ENCODE measurements at regions not wholly inside any gene's neighbourhood (a gene's known extent, or its start where the extent isn't known, plus 50 kb on each side); places are given as distances from the start of the nearest gene placed in this dataset.
A peak's percentile ranks its signal among the peaks of the same experiment; 100 is the strongest.

DNA sequence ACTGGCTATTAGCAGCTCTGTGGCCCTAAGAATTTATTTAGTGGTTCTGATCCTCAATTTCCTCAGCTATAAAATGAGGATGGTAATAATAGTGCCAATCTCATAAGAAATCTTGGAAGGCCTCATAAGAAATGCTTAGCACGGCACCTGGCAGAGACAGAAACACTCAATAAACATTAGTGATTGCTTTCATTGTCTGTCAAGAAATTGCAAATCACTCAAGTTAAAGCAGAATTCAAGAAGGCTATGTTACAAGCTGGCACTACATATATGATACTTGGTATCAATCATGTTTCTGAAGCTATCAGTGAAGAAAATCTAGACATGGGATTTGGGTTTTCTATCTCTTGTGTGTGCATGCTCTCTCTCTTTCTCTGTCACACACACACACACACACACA is 267.7 kb upstream of the KCNIP4 start:
- no peak for ATAC-seq

DNA sequence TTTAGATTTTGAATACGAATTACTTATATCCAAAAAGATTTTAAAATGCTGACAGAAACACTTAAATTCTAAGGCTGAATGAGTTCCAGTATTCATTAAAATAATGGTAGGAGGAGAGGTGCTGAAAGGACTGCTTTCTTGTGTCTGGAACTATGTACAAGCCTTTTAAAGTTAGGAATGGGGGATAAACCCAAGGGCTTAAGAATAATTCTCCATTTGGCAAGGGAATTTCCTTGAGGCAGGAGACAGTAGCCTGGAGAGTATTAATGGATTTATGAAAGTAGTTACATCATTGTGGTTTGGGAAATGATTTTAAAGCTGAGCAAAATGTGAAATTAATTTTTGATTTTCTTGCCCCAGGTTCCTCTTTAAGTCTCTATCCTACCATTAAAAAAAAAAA is 266.5 kb upstream of the KCNIP4 start:
- ATAC-seq, result no peak

DNA sequence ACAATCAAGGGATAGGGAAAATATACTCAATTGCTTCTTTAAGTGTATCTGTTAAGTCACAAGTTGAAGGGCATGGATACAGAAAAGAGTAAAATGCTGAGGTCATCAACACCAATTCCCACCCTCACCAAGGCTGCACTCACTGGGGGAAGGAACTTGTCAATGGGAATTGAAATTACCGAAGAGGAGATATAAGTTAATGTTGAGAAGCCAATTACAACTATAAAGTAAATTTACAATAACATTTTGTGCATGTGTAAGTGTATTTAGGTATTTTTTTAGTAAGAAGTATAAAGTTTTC is 255.1 kb upstream of the KCNIP4 start:
- ATAC-seq, result no peak

DNA sequence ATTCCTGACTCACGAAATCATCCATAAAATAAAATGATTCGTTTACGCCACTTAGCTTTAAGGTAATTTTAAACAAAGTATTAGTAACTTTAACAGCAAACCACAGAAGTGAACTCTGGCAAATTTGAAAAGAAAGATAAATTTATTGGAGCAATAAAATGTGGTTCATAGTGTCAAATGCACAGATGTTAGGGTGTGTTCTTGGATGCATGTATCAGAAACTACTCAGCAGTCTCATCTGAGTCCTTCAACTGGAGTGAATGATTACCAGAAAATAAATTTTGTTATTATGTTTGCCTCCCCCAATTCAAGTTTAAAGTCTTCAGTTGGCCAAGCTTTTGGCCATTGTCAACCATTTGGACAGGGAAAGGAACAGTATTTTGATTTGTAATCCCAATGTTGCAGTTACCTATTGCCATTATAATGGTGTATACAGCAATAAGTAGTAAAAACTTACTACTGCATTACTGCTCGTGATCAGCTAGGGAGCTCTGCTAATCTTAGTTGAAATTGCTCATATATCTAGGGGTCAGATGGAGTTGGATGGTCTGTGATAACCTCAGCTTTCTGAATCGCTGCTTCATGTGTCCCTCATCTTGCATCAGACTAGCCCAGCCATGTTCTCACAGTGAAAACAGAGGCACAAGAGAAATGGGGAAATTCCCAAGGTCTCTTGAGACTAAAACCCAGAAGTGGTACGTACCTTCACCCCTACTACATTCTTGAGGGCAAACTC is 254.6 kb upstream of the KCNIP4 start:
- ATAC-seq, result no peak

DNA sequence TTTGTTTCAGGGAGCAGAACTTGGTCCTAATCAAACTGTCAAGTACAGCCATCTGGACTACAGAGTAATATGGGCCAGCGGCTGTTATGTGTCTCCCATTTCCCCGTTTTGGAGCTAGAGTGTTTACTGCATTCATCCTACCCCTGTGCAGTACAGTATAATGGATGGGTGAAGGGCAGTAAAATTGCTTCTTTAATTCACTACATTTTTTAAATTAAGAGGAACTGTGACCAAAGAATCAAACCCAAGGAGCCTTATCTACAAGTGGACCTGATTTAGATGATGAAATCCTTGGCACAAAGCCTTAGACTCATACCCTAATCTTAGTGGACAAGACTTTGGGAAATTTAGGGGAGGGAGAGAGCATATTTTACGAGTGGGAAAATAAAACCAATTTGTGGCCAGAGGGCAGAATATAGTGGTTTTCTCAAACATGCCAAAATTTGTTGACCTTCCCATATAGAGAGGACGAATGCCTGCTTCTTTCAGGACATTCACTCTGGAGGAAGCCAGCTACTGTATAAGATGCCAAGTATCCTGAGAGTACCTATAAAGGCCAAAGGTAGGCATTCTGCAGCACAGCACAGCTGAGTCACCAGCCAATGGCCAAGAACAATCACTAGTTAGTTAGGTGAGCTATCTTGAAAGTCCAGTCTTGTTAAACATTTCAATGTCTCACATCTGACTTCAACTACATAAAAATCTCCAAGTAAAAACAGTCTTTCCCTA is 253.8 kb upstream of the KCNIP4 start:
- no peak for ATAC-seq

DNA sequence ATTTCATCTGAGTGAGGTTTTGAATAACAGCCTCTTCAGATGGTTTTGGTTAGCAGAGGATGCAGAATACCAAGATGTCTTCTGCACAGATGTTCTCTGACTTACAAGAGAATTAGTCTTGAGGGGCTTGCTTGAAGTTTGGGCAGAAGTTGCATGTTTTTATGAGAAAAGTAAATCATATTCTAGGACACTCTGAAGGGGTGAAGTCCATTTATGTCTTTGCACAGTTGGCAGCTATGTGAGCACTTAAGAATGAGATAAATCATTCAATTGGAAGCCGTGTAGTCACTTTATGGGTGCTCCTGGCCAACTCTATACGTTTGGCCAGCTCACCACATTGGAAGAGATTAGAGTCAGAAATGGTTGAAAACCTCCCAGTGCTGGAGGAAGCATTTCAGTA is 252.7 kb upstream of the KCNIP4 start:
- no peak for ATAC-seq

DNA sequence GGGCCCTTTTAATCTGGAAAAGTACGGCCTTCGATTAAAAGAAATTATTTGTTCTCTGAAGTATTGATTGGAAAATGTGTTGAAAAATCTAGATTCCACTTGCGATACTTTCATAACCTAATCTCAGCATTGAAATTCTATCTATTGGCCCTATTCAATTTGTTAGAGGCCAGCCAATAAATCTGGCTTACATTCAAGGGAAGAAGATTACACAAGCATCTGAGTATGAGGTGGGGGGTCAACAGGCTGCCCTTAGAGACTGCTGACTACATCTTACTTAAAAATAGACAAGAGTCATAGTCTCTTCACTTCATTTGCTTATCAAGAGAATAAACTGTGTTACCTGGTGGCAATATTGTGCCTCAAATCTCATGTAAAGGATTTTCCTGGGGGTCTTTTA is 248.0 kb upstream of the KCNIP4 start:
- no peak for ATAC-seq

DNA sequence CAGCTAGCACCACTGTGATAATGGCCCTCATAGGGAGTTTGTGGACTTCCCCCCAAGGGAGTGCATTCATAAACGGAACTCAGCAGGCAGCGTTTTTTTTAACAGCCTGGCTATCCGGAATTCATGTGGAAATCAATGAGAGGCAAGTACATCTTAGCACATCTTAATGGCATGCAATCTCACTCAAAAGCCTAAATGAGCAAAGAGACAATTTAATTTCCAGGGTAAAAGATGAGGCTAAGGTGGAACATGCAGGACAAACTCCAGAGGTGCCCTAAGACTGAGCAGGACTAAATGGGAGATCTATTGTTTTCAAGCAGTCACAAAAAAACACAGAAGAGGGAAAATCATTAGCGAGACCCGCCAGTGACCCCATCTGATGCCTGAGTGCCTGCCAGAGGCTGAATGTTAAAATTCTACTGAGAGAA is 243.5 kb upstream of the KCNIP4 start:
- ATAC-seq, result no peak

DNA sequence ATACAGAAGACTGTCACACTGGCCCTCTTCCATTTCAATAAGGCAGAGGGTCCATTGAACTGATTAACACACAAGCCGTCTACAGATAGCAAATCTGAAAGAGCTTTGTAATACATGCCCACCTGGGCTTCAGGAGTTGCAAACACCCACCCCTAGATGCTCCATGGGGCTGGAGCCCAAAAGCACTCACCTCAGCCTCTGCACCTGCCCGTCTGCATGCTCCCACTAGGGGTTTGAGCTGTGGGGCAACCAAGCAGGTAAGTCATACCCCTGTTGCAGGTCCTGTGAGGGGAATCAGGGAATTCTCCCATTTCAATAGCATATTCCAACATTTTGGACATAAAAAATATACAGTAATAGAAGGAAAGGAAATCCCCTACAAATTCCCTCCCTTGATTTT is 243.0 kb upstream of the KCNIP4 start:
- ATAC-seq, result no peak

DNA sequence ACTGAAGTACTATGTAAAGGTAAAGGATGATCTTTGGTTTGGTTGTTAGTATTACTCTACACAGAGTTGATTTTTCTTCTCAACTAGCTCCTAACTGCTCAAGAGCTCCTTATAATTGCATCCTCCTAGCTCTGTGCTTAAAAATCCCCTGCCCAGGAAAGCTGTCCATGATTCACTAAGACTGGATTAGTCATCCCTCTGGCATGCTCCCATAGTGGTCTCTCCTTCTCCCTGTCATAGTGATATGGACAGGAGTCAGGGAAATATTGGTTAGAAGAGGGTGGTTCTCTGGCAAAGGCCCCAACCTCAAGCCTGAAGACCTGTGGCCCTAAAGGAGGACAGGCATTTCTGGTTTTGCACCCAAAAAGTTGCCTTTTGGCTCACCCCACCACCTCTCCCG is 242.3 kb upstream of the KCNIP4 start:
- ATAC-seq, result no peak

DNA sequence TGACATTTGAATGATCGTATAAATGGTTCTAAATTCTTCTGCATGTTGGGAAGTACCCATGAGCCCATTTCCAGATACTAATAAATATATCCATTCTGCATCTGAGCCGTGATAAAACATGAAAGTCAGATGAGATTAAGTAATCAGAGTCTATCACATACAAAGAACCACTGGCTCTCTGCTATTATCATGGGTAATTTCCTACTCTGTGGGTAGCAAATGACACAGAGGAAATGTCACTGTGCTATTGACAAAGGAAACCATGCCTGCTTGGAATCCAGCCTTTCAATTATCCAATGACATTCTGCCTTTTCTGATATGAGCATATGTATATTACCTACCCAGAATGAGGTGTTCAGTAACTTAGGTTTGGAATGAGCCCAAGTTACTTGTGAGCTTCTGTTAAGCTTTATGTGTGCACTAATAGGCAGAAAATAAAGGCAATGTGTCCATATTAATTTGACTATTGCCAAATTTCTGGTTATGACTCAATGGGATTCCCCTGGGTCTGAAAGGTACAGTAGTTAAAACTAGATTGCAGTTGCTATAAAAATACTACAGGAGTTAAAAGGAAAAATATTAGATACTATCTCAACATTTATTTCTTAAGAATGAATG is 238.7 kb upstream of the KCNIP4 start:
- no peak for ATAC-seq

DNA sequence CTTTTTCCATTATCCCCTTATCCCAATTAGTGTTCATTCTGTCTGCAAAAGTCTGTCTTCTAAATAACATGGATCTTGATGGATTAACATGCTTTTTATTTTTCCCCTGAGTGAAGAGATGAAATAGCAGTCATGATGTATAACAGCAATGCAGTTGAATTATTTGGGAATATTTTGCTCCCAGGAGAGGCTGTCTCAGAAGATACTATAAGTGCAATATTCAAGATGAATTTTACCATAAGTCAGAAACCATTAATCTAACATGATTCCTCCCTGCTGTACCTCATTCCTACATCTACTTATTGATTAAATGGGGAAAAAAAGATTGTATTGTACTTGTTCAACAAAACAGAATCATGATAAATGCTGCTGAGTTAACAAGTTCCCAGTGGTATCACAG is 233.2 kb upstream of the KCNIP4 start:
- no peak for ATAC-seq

DNA sequence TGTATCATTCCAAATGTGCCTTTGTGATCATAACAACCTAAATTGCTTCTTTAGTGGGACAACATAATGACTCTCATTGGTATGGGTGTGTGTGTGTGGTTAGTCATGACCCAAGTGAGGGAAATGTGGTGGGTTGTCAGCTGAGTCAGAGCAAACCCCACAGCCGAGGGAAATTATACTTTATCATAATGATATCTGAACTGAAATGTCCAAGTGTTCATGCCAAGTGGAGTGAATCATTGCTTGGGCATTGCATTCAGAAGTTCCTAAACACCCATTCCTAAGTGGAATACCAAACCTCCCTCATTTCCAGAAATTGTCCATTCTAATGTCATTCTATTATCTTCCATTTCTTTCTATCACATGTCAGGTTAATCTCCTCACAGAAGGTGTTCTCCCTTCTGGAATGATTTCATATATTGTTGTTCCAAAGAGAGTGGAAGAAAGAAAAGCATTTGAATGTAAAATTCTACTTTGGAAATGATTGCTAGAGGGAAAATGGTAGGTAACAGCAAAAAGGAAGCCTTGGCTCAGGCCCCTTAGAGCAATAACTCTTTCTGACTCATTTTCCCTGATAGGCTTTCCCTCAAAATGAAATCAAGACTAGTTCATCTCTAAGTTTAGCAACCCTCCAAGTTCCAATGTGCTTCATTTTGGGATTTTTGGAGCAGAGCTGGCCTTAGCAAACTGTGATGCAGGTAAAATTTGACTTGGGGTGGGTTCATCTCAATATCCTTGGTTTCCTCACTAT is 230.7 kb upstream of the KCNIP4 start:
- ATAC-seq, result no peak

DNA sequence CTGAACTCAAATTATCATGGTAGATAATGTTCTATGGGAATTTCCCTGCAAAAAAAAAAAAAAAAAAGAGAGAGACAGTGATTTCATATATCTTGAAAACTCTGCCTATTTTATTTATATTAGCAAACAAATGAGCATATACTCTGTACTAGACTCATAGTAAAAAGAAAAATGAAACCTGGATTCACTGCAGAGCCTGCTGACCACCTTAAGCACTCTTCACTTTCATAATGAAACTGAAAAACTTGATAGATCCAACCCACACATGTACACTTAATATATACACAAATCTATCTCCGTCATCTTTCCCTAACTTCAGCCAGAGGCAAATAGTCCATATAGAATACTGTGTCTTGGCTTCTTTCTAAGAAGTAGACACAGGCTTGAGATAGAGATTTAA is 226.1 kb upstream of the KCNIP4 start:
- no peak for ATAC-seq

DNA sequence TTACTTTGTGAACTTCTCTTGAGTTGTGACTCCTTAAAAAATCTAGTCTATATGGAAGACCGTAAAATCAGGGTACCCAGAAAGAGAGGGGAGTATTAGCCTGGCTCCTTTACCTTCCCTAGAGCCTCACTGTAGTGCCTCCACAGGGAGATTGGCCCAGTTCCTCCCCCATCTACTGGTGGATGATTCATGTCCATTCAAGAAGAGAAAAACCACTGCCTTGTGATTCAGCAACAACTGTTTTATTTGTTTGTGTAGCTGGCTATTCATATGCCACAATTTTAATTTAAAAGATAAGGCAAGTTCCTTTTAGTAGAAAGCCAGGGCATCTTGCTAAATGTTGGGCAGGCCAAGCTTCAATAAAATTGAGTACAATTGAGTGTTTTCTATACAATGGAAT is 221.8 kb upstream of the KCNIP4 start:
- no peak for ATAC-seq

DNA sequence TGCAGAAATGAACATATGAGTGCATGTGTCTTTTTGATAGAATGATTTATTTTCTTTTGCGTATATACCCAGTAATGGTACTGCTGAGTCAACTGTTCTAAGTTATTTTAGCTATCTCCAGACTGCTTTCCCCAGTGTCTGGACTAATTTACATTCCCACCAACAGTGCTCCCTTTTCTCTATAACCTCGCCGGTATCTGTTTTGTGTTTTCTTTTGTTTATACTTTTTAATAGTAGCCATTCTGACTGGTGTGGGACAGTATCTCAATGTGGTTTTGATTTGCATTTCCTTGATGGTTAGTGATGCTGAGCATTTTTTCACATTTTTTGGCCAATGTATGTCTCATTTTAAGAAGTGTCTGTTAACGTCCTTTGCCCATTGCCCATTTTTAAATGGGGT is 218.6 kb upstream of the KCNIP4 start:
- no peak for ATAC-seq

DNA sequence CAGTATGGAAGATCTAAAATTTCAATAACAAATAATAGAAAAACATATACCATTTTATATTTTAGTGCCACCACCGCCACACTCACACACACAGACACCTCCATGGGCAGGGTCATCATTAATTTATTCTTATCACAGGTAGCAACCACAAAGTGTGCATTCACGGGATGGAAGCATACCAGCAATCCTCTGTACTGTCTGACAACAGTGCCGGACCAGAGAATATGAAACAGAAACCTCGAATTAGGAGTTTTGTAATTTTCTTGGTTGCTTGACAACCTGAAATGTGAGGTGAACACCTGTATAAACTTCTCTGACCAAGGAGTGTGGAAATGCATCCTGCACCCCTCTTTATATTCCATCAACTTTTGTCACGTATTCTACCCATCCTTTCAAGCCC is 213.9 kb upstream of the KCNIP4 start:
- no peak for ATAC-seq

DNA sequence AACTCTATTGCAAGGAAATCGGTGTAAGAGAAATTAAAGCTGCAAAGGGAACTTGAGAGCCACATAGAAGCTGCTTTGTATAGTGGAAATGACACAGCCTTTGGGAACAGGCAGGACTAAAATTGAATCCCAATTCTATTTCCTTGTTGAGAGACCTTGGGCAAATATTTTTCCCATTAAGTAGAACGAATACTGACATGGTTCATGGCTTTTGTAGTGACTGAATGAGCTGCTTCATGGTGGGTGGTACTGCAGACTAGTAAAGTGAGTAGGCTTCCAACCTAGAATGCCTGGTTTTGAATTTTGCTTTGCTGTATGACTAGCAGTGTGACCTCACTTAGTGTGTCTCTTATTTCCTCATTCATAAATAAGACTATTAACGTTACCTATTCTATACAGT is 182.2 kb upstream of the KCNIP4 start:
- ATAC-seq, result no peak

DNA sequence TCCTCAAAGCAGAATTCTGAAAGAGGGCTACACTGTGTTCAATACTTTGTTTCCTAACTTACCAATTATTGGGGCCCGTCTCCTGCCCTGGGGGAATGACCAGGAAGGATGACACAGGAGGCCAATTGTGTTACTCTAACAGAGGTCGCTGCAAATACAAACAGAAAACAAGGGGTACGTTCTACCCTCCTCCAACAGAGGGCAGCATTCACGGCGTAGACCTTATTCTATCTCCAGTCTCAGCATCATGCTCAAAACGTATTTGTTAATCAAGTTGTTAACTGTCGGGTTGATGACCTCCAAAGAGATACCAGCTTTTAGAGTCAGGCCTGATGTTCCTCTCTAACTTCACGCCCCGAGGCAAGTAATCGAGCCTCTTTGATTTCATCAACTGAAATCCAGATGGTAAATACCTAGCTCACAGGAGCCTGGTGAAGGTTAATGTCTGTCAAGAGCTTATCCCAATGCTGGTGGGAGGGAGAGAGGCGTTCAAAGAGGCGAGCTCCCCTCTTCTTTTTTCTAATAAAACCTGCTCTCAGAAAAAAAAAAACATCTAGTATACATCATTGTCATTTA is 181.0 kb upstream of the KCNIP4 start:
- no peak for ATAC-seq

DNA sequence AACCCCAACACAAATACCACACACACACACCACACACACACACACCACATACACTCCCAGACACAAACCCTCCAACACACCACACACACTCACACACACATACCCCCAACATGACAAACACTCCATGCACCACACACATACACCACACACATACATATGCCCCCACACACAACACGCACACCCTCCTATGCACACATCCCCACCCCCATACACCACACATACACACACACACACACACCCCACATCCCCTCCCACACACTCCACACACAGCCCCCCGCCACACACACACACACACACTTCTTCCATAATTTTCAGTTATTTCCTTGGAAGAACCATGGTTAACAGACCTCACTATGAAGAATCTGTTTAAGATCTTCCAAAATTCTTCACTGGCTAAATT is 173.5 kb upstream of the KCNIP4 start:
- no peak for ATAC-seq

DNA sequence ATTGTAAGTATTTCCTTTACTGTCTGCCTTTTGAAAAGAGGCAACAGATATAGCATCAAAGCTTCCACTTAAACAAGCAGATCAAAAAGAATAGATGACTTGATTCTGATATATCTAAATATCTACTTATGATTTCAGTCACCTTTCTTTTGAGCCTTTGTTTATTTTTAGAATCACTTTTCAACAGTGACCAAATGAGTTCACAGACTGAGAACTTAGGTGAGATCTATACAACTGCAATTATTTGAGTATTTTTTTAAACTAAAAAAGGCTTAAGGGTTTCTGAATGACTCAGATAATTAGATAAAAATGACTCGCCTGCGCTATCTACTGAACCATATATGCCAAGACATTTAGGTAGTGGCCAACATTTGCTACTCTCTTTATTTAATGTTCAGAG is 166.7 kb upstream of the KCNIP4 start:
- no peak for ATAC-seq

DNA sequence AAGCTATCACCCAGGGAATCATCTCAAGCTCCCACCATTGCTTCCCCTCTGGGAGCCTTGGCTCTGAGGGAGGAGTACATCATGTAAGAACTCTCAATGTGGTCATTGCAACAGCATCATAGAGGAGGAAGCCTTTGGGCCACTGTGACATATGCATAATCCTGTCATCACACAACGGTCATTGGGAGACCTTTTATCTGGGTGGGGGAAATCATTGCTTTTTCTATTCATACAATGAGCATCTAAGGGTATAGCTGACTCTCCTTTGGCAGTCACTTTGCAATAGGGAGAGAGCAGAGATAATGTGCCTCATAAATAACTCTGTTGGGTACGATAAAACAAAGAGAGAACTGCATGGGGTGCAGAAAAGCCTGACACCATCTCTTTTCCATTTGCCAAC is 155.2 kb upstream of the KCNIP4 start:
- ATAC-seq, result no peak

DNA sequence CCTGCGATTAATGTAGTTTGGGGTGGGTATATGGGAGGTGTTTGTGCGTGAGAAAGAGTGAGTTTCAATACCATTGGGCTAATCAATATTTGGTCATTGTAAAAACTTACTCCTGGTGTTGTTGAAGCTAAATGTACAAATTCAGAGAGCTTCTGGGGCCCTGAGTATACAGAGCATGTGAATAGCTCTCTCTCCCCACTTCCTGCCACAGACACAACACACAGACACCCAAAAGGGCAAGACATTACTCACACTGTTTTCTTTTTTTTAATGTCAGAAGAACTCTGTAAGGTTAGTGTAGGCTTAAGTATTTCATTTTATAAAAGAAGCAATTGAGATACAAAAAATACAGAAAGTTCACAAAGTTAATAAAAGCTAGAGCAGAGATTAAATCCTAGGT is 151.3 kb upstream of the KCNIP4 start:
- peak in 1 of 2 donors; percentile 25 for ATAC-seq
